GM18511 (cell line): ENCODE measurements at regions not wholly inside any gene's neighbourhood (a gene's known extent, or its start where the extent isn't known, plus 50 kb on each side); places are given as distances from the start of the nearest gene placed in this dataset.
"Not testable (repeated sequence)": the region's sequence is repeated elsewhere in the genome, so short reads cannot be mapped to it uniquely, and the experiment has no call there.

Experiments used
- ATAC-seq: cut with Tn5 transposase; IDR thresholded peaks from one replicate; pipeline ENCODE4 v1.9.1; 2021; ENCODE audit warnings: mild to moderate bottlenecking, moderate library complexity; ENCODE audit not compliant: unreplicated experiment

- no peak for ATAC-seq
These were observed 349.2 kb upstream of the PRKCQ start for GRCh38 chr10:6929148-6929830.

DNA sequence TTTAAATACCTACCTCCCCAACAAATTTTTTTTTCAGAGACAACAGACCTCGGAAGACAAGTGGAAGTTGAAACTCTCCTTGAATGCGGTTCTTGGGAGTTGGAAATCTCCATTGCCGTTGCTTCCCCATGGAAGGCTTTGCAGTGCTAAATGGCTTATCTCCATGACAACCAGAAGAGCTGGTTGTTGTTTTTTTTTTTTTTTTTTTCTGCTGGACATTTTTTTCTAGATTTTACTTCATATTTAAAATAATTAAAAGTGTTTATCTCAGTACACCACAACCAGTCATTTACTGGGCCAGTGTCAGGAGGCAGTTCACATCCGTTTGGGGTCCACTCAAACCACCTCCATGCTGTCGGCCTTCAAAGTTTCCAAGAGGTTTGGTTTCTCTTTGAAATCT is 348.5 kb upstream of the PRKCQ start:
- ATAC-seq = no peak

DNA sequence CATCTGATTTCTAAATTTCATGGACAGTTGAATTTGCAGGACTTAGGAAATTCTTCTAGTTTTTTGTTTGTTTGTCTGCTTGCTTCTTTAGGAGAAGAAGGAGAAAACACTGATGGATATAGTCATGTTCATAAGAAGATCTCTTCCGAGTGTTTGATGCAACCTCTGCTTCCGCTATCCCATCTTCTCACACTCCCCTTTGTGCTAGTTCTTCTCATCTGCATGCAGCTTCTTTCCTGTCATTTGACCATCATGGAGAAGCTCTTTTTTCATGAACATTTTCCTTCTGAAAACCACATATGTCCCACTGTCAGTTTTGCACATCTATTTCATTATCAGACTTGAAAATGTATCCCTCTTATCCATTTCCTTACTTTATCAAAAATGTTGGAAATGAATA is 346.9 kb upstream of the PRKCQ start:
- no peak for ATAC-seq

DNA sequence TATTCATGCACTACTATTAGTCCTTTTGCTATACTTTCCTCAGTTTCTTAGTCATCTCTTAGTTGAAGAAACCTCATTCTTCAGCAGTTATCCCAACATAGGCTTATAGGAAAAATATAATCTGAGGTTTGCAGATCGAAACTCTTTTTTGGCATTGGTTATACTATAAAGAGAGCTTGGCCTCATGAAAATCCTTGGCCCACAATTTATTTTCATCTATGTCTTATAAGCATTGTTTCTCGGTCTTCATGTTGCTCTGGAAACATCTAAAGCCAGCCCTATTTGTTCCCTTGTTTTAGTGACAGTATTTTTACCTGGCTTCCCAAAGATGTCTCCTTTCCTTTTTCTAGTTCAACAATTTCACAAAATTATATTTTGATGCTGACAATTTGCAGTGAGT is 345.1 kb upstream of the PRKCQ start:
- no peak for ATAC-seq

DNA sequence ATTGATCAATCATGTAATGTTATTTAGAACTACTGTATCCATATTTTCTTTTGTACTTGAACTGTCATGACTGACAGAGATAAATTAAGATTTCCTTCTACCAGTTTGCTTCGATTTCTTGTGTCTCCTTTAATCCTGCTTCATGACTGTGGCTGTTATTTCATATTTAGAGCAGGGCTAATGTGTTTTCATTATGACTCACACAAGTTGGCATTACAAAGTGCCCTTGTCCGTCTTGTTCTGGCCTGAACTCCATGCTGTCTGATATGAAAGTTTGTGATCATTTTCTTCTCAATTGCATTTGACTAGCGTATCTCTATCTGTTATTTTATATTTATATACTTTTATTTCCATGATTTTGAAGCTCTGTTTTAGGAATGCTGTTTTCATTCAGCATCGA is 344.1 kb upstream of the PRKCQ start:
- no peak for ATAC-seq

DNA sequence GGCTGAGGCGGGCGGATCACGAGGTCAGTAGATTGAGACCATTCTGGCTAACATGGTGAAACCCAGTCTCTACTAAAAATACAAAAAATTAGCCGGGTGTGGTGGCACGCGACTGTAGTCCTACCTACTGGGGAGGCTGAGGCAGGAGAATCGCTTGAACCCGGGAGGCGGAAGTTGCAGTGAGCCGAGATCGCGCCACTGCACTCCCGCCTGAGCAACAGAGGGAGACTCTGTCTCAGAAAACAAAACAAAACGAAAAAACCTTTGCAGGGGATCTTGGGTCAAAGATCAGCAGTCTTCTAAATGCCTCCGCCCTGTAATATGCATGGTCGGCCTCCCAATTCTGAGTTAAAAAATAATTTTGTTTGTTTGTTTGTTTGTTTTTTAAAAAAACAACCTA is 340.9 kb upstream of the PRKCQ start:
- ATAC-seq = not testable (repeated sequence)

GRCh38 chr10:6920072-6921019 is 340.3 kb upstream of the PRKCQ start:
- ATAC-seq = peak; percentile 93

DNA sequence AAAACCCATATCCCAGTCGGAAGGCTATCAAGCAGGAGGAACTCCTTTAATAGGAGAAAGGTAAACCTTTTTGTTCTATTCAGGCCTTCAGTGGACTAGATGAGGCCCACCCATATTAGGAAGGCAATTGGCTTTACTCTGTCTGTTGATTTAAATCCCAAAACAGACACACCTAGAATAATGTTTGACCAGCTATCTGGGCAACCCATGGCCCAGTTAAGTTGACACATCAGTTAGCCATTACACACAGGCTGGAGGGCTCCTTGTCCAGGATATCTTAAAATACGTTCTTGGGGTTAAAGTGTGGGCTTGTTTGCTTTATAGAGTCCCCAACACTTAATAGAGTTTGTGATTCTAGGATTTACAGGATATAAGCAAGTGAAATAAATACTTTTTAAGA is 339.0 kb upstream of the PRKCQ start:
- no peak for ATAC-seq

DNA sequence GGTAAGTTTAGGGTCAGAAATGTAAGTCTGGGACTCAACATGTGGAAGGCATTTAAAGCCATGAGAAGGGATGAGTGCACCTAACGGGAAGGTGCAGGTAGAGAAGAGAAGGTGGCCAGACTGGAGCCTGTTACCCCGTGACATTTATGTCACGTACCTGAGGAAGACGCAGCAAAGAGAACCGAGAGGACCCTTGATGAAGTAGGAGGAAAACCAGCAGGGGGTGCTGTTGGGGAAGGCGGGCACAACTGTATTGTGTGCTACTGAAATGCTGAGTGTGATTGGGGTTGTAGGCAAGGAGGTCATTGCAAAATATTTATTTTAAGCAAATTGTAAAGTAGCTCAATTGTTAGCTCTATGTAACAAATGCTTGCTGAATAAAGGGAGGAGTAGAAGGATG is 338.2 kb upstream of the PRKCQ start:
- ATAC-seq = peak; percentile 42

- ATAC-seq = no peak
These were observed 337.0 kb upstream of the PRKCQ start for GRCh38 chr10:6917125-6917524.

- peak; percentile 70 for ATAC-seq
These were observed 336.5 kb upstream of the PRKCQ start for GRCh38 chr10:6916601-6917000.

DNA sequence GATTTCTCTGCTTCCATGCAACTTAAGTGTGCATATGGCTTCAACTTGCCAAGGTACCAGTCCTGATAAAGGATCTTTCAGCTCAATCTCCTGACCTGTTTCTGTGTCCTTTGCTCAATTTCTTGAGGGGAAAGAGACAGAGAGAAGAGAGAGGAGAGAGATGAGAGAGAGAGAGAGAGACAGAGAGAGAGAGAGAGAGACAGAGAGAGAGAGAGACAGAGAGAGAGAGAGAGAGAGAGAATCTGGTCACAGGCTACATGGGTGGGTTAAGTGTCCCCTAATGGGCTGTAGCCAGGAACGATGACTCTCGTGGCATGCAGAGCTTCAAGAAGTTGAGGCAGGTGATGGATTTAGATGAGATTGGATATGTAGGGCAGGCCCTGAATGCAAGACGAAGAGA is 335.2 kb upstream of the PRKCQ start:
- no peak for ATAC-seq

GRCh38 chr10:6912929-6913328 is 332.9 kb upstream of the PRKCQ start:
- no peak for ATAC-seq

- no peak for ATAC-seq
These were observed 332.3 kb upstream of the PRKCQ start for GRCh38 chr10:6912424-6912823.

- ATAC-seq = no peak
These were observed 331.9 kb upstream of the PRKCQ start for GRCh38 chr10:6912021-6912420.

- ATAC-seq = no peak
These were observed 330.0 kb upstream of the PRKCQ start for GRCh38 chr10:6909905-6910560.

GRCh38 chr10:6907877-6908530 is 327.9 kb upstream of the PRKCQ start:
- ATAC-seq = no peak

- ATAC-seq = no peak
These were observed 314.3 kb upstream of the PRKCQ start for GRCh38 chr10:6894405-6894804.

GRCh38 chr10:6892864-6893263 is 312.8 kb upstream of the PRKCQ start:
- ATAC-seq = no peak

- ATAC-seq = no peak
These were observed 311.8 kb upstream of the PRKCQ start for GRCh38 chr10:6891924-6892323.

DNA sequence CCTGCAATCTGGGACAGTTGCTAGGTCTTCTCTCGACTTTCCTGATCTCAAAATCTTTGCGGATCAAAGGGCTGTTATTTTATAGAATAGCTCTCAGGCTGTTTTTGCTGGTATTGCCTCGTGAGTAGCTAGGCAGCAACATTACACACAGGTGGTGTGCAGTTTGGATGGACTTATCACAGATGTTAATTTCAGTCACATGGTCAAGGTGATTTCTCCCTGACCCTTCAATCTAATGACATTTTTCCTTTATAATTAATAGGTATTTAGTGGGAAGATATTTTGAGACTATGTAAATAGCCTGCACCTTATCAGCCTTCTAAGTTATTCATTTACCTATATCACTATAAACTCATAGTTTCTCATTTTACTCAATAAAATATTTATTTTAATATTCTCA is 309.6 kb upstream of the PRKCQ start:
- no peak for ATAC-seq
